ENCODE measurements at regions not wholly inside any gene's neighbourhood (a gene's known extent, or its start where the extent isn't known, plus 50 kb on each side); places are given as distances from the start of the nearest gene placed in this dataset.

DNA sequence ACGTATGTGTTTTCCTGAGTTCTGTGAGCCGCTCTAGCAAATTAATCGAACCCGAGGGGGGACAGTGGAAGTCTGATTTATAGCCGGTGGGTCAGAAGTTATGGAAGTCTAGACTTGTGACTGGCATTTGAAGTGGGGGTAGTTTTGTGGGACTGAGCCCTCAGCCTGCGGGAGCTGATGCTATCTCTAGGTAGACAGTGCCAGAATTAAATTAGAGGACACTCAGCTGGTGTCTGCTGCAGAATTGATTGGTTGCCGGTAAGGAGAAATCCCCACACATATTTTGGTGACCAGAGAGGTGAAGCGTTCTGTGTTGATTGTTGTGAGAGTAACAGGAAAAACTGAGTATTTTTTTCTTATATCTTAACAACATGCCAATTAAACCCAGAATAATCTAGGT, 143.8 kb upstream of the ADCY1 start:
- no peak for TF ChIP-seq ZNF8 (CRISPR knock-in tag; IDR thresholded peaks at IDR 0.05)
- no peak for TF ChIP-seq ARNTL (CRISPR knock-in tag; IDR thresholded peaks at IDR 0.05; ENCODE audit: borderline replicate concordance, low read depth)
- TF ChIP-seq ZNF70 (CRISPR knock-in tag; IDR thresholded peaks at IDR 0.05) = no peak

Measured in SK-N-SH treated with all-trans-retinoic acid at 6 μM for 48 hours (cell line).